SK-N-SH (cell line): ENCODE measurements at regions not wholly inside any gene's neighbourhood (a gene's known extent, or its start where the extent isn't known, plus 50 kb on each side); places are given as distances from the start of the nearest gene placed in this dataset.

Experiments used
- CTCF ChIA-PET: fragments of 300-600, 350-600 bp; formaldehyde crosslinking; extraction: SDS; loops from one replicate; lab custom pipeline; 2021; lab: Yijun Ruan, JAX
- POLR2A ChIA-PET: fragments of 350-600 bp; sonication (Branson Sonifier 250); formaldehyde crosslinking; extraction: SDS; loops from one replicate; lab custom pipeline; 2020; ENCODE audit warnings: antibody characterized with exemption, inconsistent platforms; lab: Yijun Ruan, JAX
- DNase-seq: peaks from one replicate; pipeline ENCODE4 v3.0.0; 2012
- H2AFZ ChIP-seq: fragments of 200-600 bp; sonication (generic); 2 replicates; pipeline ENCODE4 v1.8.1; 2016; ENCODE audit warnings: antibody characterized with exemption, mild to moderate bottlenecking, low read depth
- H3F3A ChIP-seq: fragments of 200-600 bp; sonication (generic); replicated peaks from 2 replicates; pipeline ENCODE3; 2016; ENCODE audit warnings: antibody characterized with exemption, mild to moderate bottlenecking; ENCODE audit not compliant: insufficient read depth
- H3K27ac ChIP-seq, 2 experiments: fragments of 200-500 bp in 1 of 2; fragments of 200-600 bp in 1 of 2; sonication (Bioruptor generic) in 1 of 2; sonication (generic), shearing (Covaris generic) in 1 of 2; 2 replicates each; pipeline versions ENCODE4 v1.5.1 to v1.6.1; 2014 to 2016; ENCODE audit warnings: low read depth in 2 of 2, inconsistent platforms in 1 of 2, low read length in 1 of 2, mild to moderate bottlenecking in 1 of 2, mixed read lengths in 1 of 2
- H3K27me3 ChIP-seq: fragments of 200-600 bp; sonication (generic), shearing (Covaris generic); 2 replicates; pipeline ENCODE4 v1.6.1; 2016; ENCODE audit warnings: mixed run types; ENCODE audit not compliant: insufficient read depth
- H3K36me3 ChIP-seq, 2 experiments: fragments of 200-500 bp in 1 of 2; fragments of 200-600 bp in 1 of 2; sonication (Bioruptor generic) in 1 of 2; sonication (generic) in 1 of 2; replicated peaks in 1 of 2; 2 replicates each; pipeline versions ENCODE3 to v1.5.1; 2014 to 2016; ENCODE audit warnings: low read length in 1 of 2, mild to moderate bottlenecking in 1 of 2; ENCODE audit not compliant: insufficient read depth in 2 of 2, control insufficient read depth in 1 of 2
- H3K4me1 ChIP-seq, 2 experiments: fragments of 200-500 bp in 1 of 2; fragments of 200-600 bp in 1 of 2; sonication (Bioruptor generic) in 1 of 2; sonication (generic), shearing (Covaris generic) in 1 of 2; 2 replicates each; pipeline versions ENCODE4 v1.5.1 to v1.6.1; 2014 to 2016; ENCODE audit warnings: low read depth in 1 of 2, low read length in 1 of 2, mixed run types in 1 of 2; ENCODE audit not compliant: insufficient read depth in 2 of 2, control insufficient read depth in 1 of 2
- H3K4me2 ChIP-seq: fragments of 200-600 bp; sonication (generic), shearing (Covaris generic); 2 replicates; pipeline ENCODE4 v1.6.1; 2017; ENCODE audit warnings: mixed run types
- H3K4me3 ChIP-seq, 2 experiments: fragments of 200-500 bp in 1 of 2; fragments of 200-600 bp in 1 of 2; sonication (Bioruptor generic) in 1 of 2; sonication (generic), shearing (Covaris generic) in 1 of 2; 2 replicates each; pipeline versions ENCODE4 v1.5.1 to v1.8.1; 2014 to 2016; ENCODE audit warnings: low read depth in 2 of 2, inconsistent platforms in 1 of 2, low read length in 1 of 2, mild to moderate bottlenecking in 1 of 2, mixed read lengths in 1 of 2, moderate library complexity in 1 of 2
- H3K79me2 ChIP-seq: fragments of 200-600 bp; sonication (generic); 2 replicates; pipeline ENCODE4 v1.8.1; 2017; ENCODE audit warnings: mild to moderate bottlenecking; ENCODE audit not compliant: insufficient read depth
- H3K9ac ChIP-seq: fragments of 200-600 bp; sonication (generic); 2 replicates; pipeline ENCODE4 v1.6.1; 2017; ENCODE audit warnings: mixed run types
- H3K9me2 ChIP-seq: fragments of 200-600 bp; sonication (generic); 2 replicates; pipeline ENCODE4 v1.6.1; 2017; ENCODE audit warnings: mixed run types
- H3K9me3 ChIP-seq: fragments of 200-600 bp; sonication (generic); 2 replicates; pipeline ENCODE4 v1.6.1; 2017; ENCODE audit warnings: mixed run types, mild to moderate bottlenecking, moderate library complexity
- H4K20me1 ChIP-seq: fragments of 200-600 bp; sonication (generic); 2 replicates; pipeline ENCODE4 v1.6.1; 2017; ENCODE audit warnings: mild to moderate bottlenecking, mixed run types; ENCODE audit not compliant: insufficient read depth
- CHD2 ChIP-seq: fragments of 150-350 bp; IDR thresholded peaks from 2 replicates; pipeline ENCODE4 v1.6.1; 2018; ENCODE audit warnings: low read length; ENCODE audit not compliant: partially characterized antibody
- ELF1 ChIP-seq: IDR thresholded peaks from 2 replicates; pipeline ENCODE4 v1.4.0; 2012
- EP300 ChIP-seq, 2 experiments: IDR thresholded peaks; 2 replicates each; pipeline versions ENCODE4 v1.4.0 to v1.6.1; 2012; ENCODE audit warnings: borderline replicate concordance in 1 of 2, low read depth in 1 of 2, low read length in 1 of 2
- EZH2phosphoT487 ChIP-seq: fragments of 200-600 bp; sonication (generic); IDR thresholded peaks from 2 replicates; pipeline ENCODE4 v1.6.1; 2017; ENCODE audit warnings: low read depth, mixed run types, mild to moderate bottlenecking, antibody characterized with exemption, moderate library complexity, borderline replicate concordance
- GABPA ChIP-seq: IDR thresholded peaks from 2 replicates; pipeline ENCODE4 v1.4.0; 2012; ENCODE audit warnings: low read depth, mild to moderate bottlenecking
- MEF2A ChIP-seq: IDR thresholded peaks from 2 replicates; pipeline ENCODE4 v1.4.0; 2012; ENCODE audit warnings: low read depth, borderline replicate concordance
- MXI1 ChIP-seq: IDR thresholded peaks from 2 replicates; pipeline ENCODE4 v1.6.1; 2012; ENCODE audit warnings: mild to moderate bottlenecking, low read depth, low read length, improper control_type of control experiment
- NFIC ChIP-seq: IDR thresholded peaks from 2 replicates; pipeline ENCODE4 v1.4.0; 2012; ENCODE audit warnings: borderline replicate concordance
- POLR2AphosphoS5 ChIP-seq: IDR thresholded peaks from 2 replicates; pipeline ENCODE4 v1.6.1; 2012; ENCODE audit warnings: low read depth, low read length
- RXRA ChIP-seq: IDR thresholded peaks from 2 replicates; pipeline ENCODE4 v1.4.0; 2012; ENCODE audit warnings: low read depth, mild to moderate bottlenecking, borderline replicate concordance
- SIN3A ChIP-seq: IDR thresholded peaks from 2 replicates; pipeline ENCODE4 v1.6.1; 2012; ENCODE audit warnings: low read depth, mild to moderate bottlenecking, low read length, moderate library complexity, borderline replicate concordance
- TAF1 ChIP-seq: IDR thresholded peaks from 2 replicates; pipeline ENCODE4 v1.6.1; 2012; ENCODE audit warnings: low read depth, mild to moderate bottlenecking, low read length, moderate library complexity, borderline replicate concordance
- TCF12 ChIP-seq: IDR thresholded peaks from 2 replicates; pipeline ENCODE4 v1.4.0; 2012
- YY1 ChIP-seq: IDR thresholded peaks from 2 replicates; pipeline ENCODE4 v1.4.0; 2012; ENCODE audit warnings: low read depth, mild to moderate bottlenecking
- WGBS: methylation state at CpG from one replicate; pipeline ENCODE4 v1.1.6; 2017; ENCODE audit warnings: low lambda C conversion rate; 5-methylcytosine and 5-hydroxymethylcytosine counted together
- TF ChIP-seq, protein P1 (sequence below): IDR thresholded peaks from 2 replicates; pipeline ENCODE4; 2012
- TF ChIP-seq, protein P2 (sequence below): IDR thresholded peaks from 2 replicates; pipeline ENCODE4 v1.4.0; 2012; ENCODE audit warnings: low read depth, borderline replicate concordance
- TF ChIP-seq, protein P3 (sequence below): fragments of 150-350 bp; IDR thresholded peaks from 2 replicates; pipeline ENCODE4 v1.6.1; 2017; ENCODE audit warnings: antibody characterized with exemption, low read length, low read depth, borderline replicate concordance
- TF ChIP-seq, protein P4 (sequence below): fragments of 150-350 bp; IDR thresholded peaks from 2 replicates; pipeline ENCODE4 v1.6.1; 2016; ENCODE audit warnings: mild to moderate bottlenecking, low read depth, low read length

DNA sequence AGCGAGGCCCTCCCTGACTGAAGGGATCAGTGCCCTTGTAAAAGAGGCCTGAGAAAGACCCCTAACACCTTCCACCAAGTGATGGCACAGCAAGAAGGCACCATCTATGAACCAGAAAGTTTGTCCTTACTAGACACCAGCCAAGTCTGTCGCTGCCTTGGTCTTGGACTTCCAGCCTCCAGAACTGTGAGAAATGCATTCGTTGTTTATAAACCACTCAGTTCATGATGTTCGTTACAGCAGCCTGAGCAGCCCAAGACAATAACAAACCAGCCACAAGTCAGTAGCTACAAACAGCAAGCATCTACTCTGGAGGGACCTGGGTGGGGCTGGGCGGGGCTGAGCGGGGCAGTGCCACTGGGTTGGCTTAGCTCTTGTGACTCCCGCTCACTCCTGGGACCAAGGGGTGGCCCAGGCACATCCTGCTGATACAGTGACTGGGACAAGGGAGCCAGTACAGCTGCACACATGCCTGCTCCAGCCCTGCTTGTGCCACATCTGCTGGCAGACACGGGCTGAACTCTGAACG, 234.9 kb downstream of the IRF8 start:
- Histone ChIP-seq H3K4me1 (no peaks in the 10 kb centered on the region), H3K36me3 (no peaks in the 10 kb centered on the region), H4K20me1 (no peaks in the 10 kb centered on the region), H3K4me2 (no peak overlapping the region), H3K9ac (no peak overlapping the region), H3K9me2 (no peaks in the 10 kb centered on the region), H3K27ac (no peak overlapping the region), H3F3A (no peaks in the 10 kb centered on the region), H3K79me2 (no peaks in the 10 kb centered on the region), H2AFZ (no peak overlapping the region), H3K9me3 (no peaks in the 10 kb centered on the region), H3K27me3 (peaks cover 50% of the 10 kb centered on the region; the same call in 1 of the 2 replicates), H3K4me3 (no peak overlapping the region)
- TF ChIP-seq SIN3A, result no peak
- TF ChIP-seq, protein P1, sequence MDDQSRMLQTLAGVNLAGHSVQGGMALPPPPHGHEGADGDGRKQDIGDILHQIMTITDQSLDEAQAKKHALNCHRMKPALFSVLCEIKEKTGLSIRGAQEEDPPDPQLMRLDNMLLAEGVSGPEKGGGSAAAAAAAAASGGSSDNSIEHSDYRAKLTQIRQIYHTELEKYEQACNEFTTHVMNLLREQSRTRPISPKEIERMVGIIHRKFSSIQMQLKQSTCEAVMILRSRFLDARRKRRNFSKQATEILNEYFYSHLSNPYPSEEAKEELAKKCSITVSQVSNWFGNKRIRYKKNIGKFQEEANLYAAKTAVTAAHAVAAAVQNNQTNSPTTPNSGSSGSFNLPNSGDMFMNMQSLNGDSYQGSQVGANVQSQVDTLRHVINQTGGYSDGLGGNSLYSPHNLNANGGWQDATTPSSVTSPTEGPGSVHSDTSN, result no peak
- TF ChIP-seq TCF12, result no peak
- TF ChIP-seq TAF1, result no peak
- TF ChIP-seq, protein P2, sequence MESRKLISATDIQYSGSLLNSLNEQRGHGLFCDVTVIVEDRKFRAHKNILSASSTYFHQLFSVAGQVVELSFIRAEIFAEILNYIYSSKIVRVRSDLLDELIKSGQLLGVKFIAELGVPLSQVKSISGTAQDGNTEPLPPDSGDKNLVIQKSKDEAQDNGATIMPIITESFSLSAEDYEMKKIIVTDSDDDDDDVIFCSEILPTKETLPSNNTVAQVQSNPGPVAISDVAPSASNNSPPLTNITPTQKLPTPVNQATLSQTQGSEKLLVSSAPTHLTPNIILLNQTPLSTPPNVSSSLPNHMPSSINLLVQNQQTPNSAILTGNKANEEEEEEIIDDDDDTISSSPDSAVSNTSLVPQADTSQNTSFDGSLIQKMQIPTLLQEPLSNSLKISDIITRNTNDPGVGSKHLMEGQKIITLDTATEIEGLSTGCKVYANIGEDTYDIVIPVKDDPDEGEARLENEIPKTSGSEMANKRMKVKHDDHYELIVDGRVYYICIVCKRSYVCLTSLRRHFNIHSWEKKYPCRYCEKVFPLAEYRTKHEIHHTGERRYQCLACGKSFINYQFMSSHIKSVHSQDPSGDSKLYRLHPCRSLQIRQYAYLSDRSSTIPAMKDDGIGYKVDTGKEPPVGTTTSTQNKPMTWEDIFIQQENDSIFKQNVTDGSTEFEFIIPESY, result no peak
- TF ChIP-seq EP300 (IDR thresholded peaks at IDR 0.05; ENCODE audit: borderline replicate concordance in 1 of 2, low read depth in 1 of 2, low read length in 1 of 2), result no peak
- TF ChIP-seq GABPA, result no peak
- TF ChIP-seq, protein P3, sequence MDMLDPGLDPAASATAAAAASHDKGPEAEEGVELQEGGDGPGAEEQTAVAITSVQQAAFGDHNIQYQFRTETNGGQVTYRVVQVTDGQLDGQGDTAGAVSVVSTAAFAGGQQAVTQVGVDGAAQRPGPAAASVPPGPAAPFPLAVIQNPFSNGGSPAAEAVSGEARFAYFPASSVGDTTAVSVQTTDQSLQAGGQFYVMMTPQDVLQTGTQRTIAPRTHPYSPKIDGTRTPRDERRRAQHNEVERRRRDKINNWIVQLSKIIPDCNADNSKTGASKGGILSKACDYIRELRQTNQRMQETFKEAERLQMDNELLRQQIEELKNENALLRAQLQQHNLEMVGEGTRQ, result no peak
- TF ChIP-seq ELF1, result no peak
- TF ChIP-seq YY1, result no peak
- no peak for TF ChIP-seq MEF2A
- no peak for TF ChIP-seq POLR2AphosphoS5
- no peak for TF ChIP-seq CHD2
- no peak for TF ChIP-seq RXRA
- TF ChIP-seq MXI1, result no peak
- no peak for TF ChIP-seq NFIC
- no peak for TF ChIP-seq EZH2phosphoT487
- TF ChIP-seq, protein P4, sequence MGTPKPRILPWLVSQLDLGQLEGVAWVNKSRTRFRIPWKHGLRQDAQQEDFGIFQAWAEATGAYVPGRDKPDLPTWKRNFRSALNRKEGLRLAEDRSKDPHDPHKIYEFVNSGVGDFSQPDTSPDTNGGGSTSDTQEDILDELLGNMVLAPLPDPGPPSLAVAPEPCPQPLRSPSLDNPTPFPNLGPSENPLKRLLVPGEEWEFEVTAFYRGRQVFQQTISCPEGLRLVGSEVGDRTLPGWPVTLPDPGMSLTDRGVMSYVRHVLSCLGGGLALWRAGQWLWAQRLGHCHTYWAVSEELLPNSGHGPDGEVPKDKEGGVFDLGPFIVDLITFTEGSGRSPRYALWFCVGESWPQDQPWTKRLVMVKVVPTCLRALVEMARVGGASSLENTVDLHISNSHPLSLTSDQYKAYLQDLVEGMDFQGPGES, result no peak
- ChIA-PET POLR2A (no interaction called here), CTCF (no interaction called here)
- WGBS, result 8% methylated on average over 6 of the region's 9 CpGs
- DNase-seq, result no peak
